OCI-LY7 (cell line): ENCODE measurements at regions not wholly inside any gene's neighbourhood (a gene's known extent, or its start where the extent isn't known, plus 50 kb on each side); places are given as distances from the start of the nearest gene placed in this dataset.
A peak's percentile ranks its signal among the peaks of the same experiment; 100 is the strongest.

Experiments
- BruUV-seq: library from RNA; stranded (reverse); fragments of 400-500 nt; replicated peaks from 2 replicates; lab custom pipeline; 2021; lab: Mats Ljungman, UMichigan
- CTCF ChIA-PET: fragments of 300-600 bp; sonication (Branson Sonifier 250); formaldehyde crosslinking; loops from one replicate; lab custom pipeline; 2022; ENCODE audit warnings: antibody characterized with exemption; ENCODE audit not compliant: unreplicated experiment; lab: Charles Lee
- POLR2A ChIA-PET: fragments of 300-600 bp; sonication (Branson Sonifier 250); formaldehyde crosslinking; loops from one replicate; lab custom pipeline; 2022; ENCODE audit warnings: antibody characterized with exemption; lab: Charles Lee
- DNase-seq: peaks from one replicate; pipeline ENCODE4 v3.0.0-alpha.2; 2015; ENCODE audit warnings: low spot score
- H2AFZ ChIP-seq: fragments of 200-600 bp; sonication (generic), shearing (Covaris generic); 2 replicates; pipeline ENCODE4 v1.6.1; 2014; ENCODE audit warnings: mild to moderate bottlenecking, antibody characterized with exemption, low read length, moderate library complexity
- H3K27ac ChIP-seq: fragments of 200-600 bp; sonication (generic); 2 replicates; pipeline ENCODE4 v1.5.1; 2014; ENCODE audit warnings: mixed run types, low read depth, mild to moderate bottlenecking, moderate library complexity, low read length, inconsistent platforms; ENCODE audit not compliant: poor library complexity, severe bottlenecking
- H3K36me3 ChIP-seq: fragments of 200-600 bp; sonication (generic); 2 replicates; pipeline ENCODE4 v1.6.1; 2014; ENCODE audit warnings: mild to moderate bottlenecking, antibody characterized with exemption, low read length, moderate library complexity, mixed read lengths; ENCODE audit not compliant: insufficient read depth
- H3K4me1 ChIP-seq: fragments of 200-600 bp; sonication (generic); 2 replicates; pipeline ENCODE4 v1.5.1; 2014; ENCODE audit warnings: mild to moderate bottlenecking, low read length; ENCODE audit not compliant: insufficient read depth, poor library complexity, severe bottlenecking
- H3K4me2 ChIP-seq: fragments of 200-600 bp; sonication (generic); 2 replicates; pipeline ENCODE4 v1.6.1; 2014; ENCODE audit warnings: mild to moderate bottlenecking, low read length
- H3K4me3 ChIP-seq: fragments of 200-600 bp; sonication (generic); 2 replicates; pipeline ENCODE4 v1.5.1; 2014; ENCODE audit warnings: mild to moderate bottlenecking, low read depth, low read length; ENCODE audit not compliant: poor library complexity, severe bottlenecking
- H3K79me2 ChIP-seq: fragments of 200-600 bp; sonication (generic); 2 replicates; pipeline ENCODE4 v1.6.1; 2016; ENCODE audit warnings: low read depth, mild to moderate bottlenecking, low read length, moderate library complexity, mixed read lengths; ENCODE audit not compliant: insufficient read depth
- H3K9me2 ChIP-seq: fragments of 200-600 bp; sonication (generic); 2 replicates; pipeline ENCODE4 v1.6.1; 2016; ENCODE audit warnings: mild to moderate bottlenecking, low read length, mixed read lengths; ENCODE audit not compliant: insufficient read depth
- H3K9me3 ChIP-seq: fragments of 200-600 bp; sonication (generic); 2 replicates; pipeline ENCODE4 v1.6.1; 2014; ENCODE audit warnings: mild to moderate bottlenecking, mixed run types, low read length, mixed read lengths
- H4K20me1 ChIP-seq: fragments of 200-600 bp; sonication (generic); 2 replicates; pipeline ENCODE4 v1.6.1; 2014; ENCODE audit warnings: mild to moderate bottlenecking, antibody characterized with exemption, low read length, moderate library complexity, mixed read lengths; ENCODE audit not compliant: insufficient read depth
- EZH2phosphoT487 ChIP-seq: fragments of 200-600 bp; sonication (generic); IDR thresholded peaks from 2 replicates; pipeline ENCODE4 v1.6.1; 2018; ENCODE audit warnings: low read depth, borderline replicate concordance, mild to moderate bottlenecking, mixed run types, antibody characterized with exemption, low read length, moderate library complexity, mixed read lengths
- intact Hi-C: fragments of 100-400 bp; cut with micrococcal nuclease; formaldehyde crosslinking; loops from one replicate; pipeline ENCODE4 v1.10.0; 2022; ENCODE audit not compliant: unreplicated experiment
- TF ChIP-seq, protein P1 (sequence below): fragments of 200-600 bp; sonication (generic); conservative IDR thresholded peaks from 2 replicates; pipeline ENCODE4 v1.5.1; 2014; ENCODE audit warnings: mild to moderate bottlenecking, antibody characterized with exemption, low read length, moderate library complexity, mixed read lengths

DNA sequence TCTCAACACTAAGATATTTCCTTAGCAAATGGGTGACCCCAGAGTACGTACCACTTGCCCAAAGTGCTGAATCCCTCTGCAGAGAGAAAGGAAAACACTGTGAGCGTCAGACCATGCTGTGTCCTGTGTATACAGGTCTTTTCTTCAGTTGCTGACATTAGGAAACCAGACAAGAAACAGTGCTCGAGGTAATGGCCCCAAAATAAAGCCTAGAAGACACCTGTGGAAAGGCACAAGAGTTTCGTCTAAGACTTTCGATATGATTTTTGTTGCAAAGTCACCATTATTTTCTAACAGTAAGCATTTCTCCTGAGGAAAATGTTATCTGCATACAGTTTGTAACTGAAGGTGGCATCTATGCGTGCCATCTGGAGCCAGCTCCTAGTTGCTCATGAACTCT is 62.0 kb upstream of the SIMC1 start:
- no peak for TF ChIP-seq EZH2phosphoT487
- TF ChIP-seq, protein P1, sequence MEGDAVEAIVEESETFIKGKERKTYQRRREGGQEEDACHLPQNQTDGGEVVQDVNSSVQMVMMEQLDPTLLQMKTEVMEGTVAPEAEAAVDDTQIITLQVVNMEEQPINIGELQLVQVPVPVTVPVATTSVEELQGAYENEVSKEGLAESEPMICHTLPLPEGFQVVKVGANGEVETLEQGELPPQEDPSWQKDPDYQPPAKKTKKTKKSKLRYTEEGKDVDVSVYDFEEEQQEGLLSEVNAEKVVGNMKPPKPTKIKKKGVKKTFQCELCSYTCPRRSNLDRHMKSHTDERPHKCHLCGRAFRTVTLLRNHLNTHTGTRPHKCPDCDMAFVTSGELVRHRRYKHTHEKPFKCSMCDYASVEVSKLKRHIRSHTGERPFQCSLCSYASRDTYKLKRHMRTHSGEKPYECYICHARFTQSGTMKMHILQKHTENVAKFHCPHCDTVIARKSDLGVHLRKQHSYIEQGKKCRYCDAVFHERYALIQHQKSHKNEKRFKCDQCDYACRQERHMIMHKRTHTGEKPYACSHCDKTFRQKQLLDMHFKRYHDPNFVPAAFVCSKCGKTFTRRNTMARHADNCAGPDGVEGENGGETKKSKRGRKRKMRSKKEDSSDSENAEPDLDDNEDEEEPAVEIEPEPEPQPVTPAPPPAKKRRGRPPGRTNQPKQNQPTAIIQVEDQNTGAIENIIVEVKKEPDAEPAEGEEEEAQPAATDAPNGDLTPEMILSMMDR, result no peak
- no peak overlapping the region for H2AFZ ChIP-seq
- H3K9me2 ChIP-seq, result no peaks in the 10 kb centered on the region
- H3K4me3 ChIP-seq, result no peak overlapping the region
- ChIA-PET CTCF (no interaction called here), POLR2A (no interaction called here)
- no peaks in the 10 kb centered on the region for H3K9me3 ChIP-seq
- intact Hi-C loops, result no loop called here
- H3K27ac ChIP-seq, result no peak overlapping the region
- H4K20me1 ChIP-seq, result no peaks in the 10 kb centered on the region
- no peak for DNase-seq
- no peaks in the 10 kb centered on the region for H3K79me2 ChIP-seq
- H3K36me3 ChIP-seq, result no peaks in the 10 kb centered on the region
- H3K4me2 ChIP-seq, result no peak overlapping the region
- no TSS peak for BruUV-seq
- no peaks in the 10 kb centered on the region for H3K4me1 ChIP-seq

DNA sequence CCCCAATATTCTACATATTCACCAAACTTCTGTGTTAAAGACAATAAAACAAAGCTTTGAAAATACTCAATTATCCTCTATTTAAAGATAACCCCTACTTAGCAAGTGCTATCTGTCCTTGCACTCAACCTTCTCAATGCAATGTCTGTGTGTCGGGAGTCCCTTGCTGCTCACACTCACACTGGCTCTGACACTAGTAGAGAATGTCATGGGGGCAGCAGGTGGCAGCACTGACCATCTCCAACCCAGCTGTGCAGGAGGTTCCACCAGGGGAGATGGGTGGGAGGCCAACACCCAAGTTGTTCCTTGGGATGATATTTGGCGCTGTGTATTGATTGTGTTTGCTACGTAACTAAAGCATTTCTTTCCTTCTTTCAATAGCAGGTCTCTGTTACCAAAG is 59.4 kb upstream of the SIMC1 start:
- ChIA-PET CTCF (no interaction called here), POLR2A (no interaction called here)
- intact Hi-C loops, result no loop called here
- Histone ChIP-seq H3K9me3 (no peaks in the 10 kb centered on the region), H3K4me3 (no peak overlapping the region), H3K9me2 (no peaks in the 10 kb centered on the region), H4K20me1 (no peaks in the 10 kb centered on the region), H3K36me3 (no peaks in the 10 kb centered on the region), H3K79me2 (no peaks in the 10 kb centered on the region), H3K27ac (no peak overlapping the region), H2AFZ (no peak overlapping the region), H3K4me1 (no peaks in the 10 kb centered on the region), H3K4me2 (no peak overlapping the region)
- no peak for TF ChIP-seq EZH2phosphoT487
- TF ChIP-seq, protein P1, result 0 out of 2 replicates have a peak, but pooled peaks have one; percentile 25
- BruUV-seq, result no TSS peak
- DNase-seq, result no peak

DNA sequence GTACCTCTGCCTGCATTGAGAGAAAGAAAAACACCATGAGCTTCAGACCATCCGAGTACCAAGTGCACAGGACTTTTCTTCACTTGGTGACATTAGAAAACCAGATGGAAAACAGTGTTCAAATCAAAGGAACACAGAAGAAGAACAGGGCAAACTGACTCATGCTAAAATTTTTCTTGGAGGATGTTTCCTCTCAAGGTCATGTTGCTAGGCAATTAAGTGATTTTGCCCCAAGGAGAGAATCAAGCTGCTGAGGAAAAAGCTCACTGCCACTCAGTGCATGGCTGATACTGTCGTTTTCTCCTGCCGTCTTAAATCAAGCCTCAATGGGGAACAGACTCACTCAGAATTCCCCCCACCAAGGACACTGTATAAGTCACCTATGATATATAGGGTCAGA is 57.9 kb upstream of the SIMC1 start:
- Histone ChIP-seq H3K27ac (no peak overlapping the region), H4K20me1 (no peaks in the 10 kb centered on the region), H3K4me1 (no peaks in the 10 kb centered on the region), H3K9me2 (no peaks in the 10 kb centered on the region), H2AFZ (no peak overlapping the region), H3K4me3 (no peak overlapping the region), H3K79me2 (no peaks in the 10 kb centered on the region), H3K36me3 (no peaks in the 10 kb centered on the region), H3K4me2 (no peak overlapping the region), H3K9me3 (no peaks in the 10 kb centered on the region)
- ChIA-PET POLR2A (no interaction called here), CTCF (interaction anchor here (0.6 kb wide), 1 partner anchor 12 kb away, joined by 4 read pairs; no protein-coding TSS in a partner anchor)
- DNase-seq, result no peak
- no TSS peak for BruUV-seq
- intact Hi-C loops, result no loop called here
- TF ChIP-seq EZH2phosphoT487, result no peak
- TF ChIP-seq, protein P1, result no peak
